ENCODE measurements at regions not wholly inside any gene's neighbourhood (a gene's known extent, or its start where the extent isn't known, plus 50 kb on each side); places are given as distances from the start of the nearest gene placed in this dataset.
A peak's percentile ranks its signal among the peaks of the same experiment; 100 is the strongest.
"Not testable (repeated sequence)": the region's sequence is repeated elsewhere in the genome, so short reads cannot be mapped to it uniquely, and the experiment has no call there.

GRCh38 chr4:138800421-138800820, 215.2 kb upstream of the NOCT start:
- DNase-seq, result no peak

DNA sequence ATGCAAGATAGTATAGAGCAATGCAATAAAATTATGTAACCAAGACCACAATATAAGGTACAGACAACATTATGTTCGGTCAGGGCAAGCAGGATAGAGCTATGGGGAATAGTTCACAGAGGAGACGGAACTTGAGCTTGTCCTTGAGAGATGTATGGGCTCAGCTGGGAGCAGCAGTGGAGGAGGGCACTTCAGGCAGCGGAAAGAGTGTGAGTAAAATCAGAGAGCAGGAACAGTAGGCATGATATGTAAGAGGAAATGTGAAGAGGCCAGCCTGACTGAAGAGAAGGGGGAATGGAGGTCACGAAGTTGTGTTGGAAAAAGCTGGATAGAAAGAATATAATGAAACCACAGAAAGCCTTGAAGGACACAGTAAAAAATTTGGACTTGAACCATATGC, 217.2 kb upstream of the NOCT start:
- DNase-seq, result no peak

- DNase-seq, result no peak
These were observed 217.9 kb upstream of the NOCT start for GRCh38 chr4:138797646-138798045.

GRCh38 chr4:138796761-138797160, 218.8 kb upstream of the NOCT start:
- no peak for DNase-seq

DNA sequence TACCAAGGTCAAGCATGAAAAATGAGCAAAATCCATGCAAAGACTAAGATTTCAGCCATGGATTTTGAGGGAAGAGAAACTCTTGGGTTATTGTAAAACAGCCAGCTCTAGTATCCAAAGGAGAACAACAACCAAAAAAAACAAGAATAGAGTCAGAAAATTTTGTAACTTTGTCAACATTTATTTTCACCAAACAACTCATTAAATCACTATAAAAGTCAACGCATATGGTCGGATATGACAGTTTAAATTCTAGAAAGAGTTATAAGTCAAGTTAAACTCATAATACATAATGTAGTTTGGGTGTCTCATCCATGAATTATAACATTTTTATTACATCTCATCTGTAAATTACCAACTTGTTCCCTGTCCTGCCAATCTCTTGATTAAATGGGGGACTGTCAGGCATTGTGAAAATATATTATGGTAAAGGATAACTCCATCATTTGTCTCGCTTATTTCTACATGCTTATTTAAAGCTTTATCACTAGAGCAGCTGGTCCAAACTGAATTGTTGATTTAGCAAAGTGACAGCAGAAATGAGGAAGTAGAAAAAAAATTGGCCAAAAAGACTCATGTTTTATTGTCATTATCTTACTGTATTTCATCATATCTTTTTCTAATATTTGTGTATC, 224.8 kb upstream of the NOCT start:
- DNase-seq, result no peak

GRCh38 chr4:138789796-138790195, 225.8 kb upstream of the NOCT start:
- DNase-seq, result no peak

DNA sequence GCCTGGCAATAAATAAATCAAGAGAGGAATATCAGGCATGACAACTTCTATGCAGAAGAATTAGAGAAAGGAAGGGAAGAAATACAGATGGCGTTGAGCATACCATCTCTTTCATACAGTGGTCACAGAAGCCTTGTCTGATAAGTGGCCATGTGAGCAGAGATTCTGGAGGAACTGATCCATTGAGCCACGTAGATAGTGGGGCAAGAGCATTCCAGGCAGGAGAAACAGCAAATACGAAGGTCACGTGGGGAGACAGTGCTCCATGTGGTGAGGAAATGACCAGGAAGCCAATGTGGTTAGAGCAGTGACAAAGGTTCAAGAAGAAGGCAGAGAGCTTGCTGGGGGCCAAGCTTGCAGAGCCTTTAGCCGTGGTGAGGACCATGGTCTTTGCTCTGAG, 226.7 kb upstream of the NOCT start:
- DNase-seq, result no peak

DNA sequence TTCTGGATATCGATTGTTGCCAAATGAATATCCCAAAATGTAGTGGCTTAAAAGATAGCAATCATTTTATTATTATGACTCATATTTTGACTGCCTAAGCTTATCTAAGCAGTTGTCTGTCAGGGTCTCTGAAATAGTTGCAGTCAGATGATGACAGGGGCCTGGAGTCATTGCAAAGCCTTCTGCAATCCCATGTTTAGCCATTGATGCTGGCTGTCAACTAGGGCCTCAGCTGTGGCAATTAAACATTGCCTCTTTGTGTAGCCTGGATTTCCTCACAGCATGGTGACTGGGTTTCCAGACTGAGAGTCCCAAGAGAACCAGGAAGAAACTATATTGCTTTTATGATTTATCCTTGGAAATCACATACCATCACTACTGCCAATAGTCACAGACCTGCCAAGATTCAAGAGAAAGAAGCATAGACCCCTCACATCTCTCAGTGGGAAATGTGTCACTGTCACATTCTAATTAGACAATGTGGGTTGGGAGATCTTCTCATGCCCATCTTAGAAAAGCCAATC, 227.3 kb upstream of the NOCT start:
- no peak for DNase-seq

DNA sequence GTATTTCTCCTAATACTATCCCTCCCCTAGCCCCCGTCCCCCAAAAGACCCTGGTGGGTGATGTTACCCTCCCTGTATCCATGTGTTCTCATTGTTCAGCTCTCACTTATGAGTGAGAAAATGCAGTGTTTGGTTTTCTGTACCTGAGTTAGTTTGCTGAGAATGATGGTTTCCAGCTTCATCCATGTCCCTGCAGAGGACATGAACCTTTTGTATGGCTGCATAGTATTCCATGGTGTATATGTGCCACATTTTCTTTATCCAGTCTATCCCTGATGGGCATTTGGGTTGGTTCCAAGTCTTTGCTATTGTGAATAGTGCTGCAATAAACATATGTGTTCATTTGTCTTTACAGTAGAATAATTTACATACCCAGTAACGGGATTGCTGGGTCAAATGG, 235.8 kb upstream of the NOCT start:
- not testable (repeated sequence) for DNase-seq

- DNase-seq, result peak in 6 of 56 donors; percentile 0 to 6 (median 1)
These were observed 239.7 kb upstream of the NOCT start for GRCh38 chr4:138775890-138776289.

- no peak for DNase-seq
These were observed 240.1 kb upstream of the NOCT start for GRCh38 chr4:138775489-138775888.

- no peak for DNase-seq
These were observed 240.6 kb upstream of the NOCT start for GRCh38 chr4:138774940-138775339.

GRCh38 chr4:138774125-138774524, 241.5 kb upstream of the NOCT start:
- DNase-seq, result not testable (repeated sequence)

GRCh38 chr4:138773321-138773720, 242.3 kb upstream of the NOCT start:
- no peak for DNase-seq

- no peak for DNase-seq
These were observed 243.2 kb upstream of the NOCT start for GRCh38 chr4:138772366-138772765.

DNA sequence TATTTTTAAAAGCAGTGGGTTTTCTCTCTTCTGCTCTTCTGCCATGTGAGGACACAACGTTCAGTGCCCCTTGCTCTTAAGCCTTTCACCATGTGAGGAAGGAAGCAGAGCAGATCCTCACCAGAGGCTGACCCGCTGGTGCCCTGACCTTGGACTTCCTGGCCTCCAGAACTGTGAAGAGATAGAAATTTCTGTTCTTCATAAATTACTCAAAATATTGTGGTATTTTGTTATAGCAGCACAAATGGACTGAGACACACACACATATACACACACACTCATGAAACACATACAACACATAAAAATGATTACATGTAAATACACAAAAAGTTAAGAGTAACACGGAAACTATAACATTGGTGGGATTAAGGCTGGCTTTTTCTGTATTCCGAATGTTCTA, 244.8 kb upstream of the NOCT start:
- no peak for DNase-seq

GRCh38 chr4:138766332-138766731, 249.2 kb upstream of the NOCT start:
- DNase-seq, result no peak

DNA sequence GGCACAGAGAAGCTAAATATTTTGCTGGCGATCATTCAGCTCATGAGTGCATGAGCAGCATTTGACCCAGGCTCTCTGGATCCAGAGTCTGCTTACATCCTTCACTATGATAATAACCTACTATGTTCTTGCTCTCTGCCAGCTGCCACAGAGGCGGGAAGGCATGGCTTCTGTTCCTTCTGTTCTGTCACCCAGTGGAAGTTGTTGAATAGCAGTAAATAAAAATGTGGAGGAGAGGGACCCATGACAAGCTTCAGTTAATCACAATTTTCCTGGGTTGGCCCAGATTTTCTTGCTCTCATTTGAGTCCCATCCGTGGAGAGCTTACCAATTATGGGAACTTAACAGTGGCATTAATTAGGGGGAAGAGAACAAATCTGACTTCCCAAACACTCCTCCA, 250.1 kb upstream of the NOCT start:
- no peak for DNase-seq

GRCh38 chr4:138761638-138762220, 253.9 kb upstream of the NOCT start:
- DNase-seq, result no peak

GRCh38 chr4:138759554-138759902, 256.1 kb upstream of the NOCT start:
- DNase-seq, result no peak

DNA sequence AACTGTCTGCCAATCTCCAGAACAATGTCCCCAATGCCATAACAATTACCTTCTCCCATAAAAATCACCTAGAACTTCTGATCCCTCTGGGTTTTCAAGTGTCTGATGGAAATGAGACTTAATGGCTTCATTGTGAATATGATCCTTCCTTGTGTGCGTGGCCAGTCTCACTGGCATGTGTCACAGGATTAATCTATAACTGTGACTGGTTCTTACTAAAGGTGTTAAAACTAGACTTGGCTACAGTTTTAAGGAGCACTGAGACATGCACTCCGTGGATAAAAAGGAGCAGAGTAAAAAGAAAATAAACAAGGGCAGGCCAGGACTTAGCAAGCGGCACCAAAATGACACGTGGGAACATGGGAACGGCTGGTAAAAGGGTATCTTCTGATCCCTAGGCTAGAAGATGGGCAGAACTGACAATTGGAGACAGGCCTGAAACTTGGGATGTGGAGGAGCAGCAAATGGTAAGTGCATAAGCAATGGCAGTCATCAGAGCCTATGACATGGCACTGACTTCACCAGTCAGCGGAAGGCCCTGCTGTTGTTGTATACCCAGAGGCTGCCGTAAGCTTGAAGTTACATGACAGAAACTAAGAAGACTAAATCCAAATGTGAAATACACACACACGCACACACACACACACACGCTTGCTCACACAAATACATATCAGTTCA, 256.6 kb upstream of the NOCT start:
- no peak for DNase-seq

DNA sequence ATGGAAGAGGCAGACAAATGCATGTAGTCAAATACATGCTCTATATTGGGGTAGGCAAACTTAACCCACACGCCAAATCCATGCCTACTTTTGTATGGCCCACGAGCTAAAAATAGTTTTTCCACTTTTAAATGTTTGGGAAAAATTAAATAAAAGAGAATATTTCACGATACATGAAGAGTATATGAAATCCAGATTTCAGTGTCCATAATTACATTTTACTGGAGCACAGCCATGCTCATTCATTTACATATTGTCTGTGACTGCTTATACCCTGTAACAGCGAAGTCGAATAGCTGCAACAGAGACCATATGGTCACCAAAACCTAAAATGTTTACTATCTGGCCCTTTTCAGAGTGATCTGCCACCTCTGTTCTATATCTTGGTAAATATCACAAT, 257.4 kb upstream of the NOCT start:
- no peak for DNase-seq

DNA sequence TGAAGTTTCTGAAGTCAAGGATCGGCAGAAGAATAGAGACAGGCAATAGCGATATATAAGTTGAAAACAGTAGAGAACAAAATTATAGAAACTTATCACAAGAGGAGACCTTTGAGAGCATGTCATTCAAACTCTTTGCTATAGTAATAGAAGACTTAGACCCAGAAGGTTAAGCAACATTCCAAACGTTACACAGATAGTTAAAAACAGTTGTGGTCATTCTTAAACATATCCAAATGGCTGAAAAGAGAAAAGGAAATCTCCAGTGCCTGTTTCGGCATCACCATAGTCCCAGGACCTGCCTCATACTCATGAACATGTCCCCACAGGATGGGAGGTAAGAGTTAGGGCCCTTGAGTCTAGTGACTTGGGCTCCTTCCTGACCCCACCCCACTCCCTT, 258.1 kb upstream of the NOCT start:
- no peak for DNase-seq
